Choroid plexus epithelial cell (primary cell): ENCODE measurements at regions not wholly inside any gene's neighbourhood (a gene's known extent, or its start where the extent isn't known, plus 50 kb on each side); places are given as distances from the start of the nearest gene placed in this dataset.
A peak's percentile ranks its signal among the peaks of the same experiment; 100 is the strongest.

Source experiments
- DNase-seq: peaks from one replicate; pipeline ENCODE4 v3.0.0-alpha.2; 2010; ENCODE audit warnings: low read depth
- H3K4me3 ChIP-seq: 2 replicates; pipeline ENCODE4 v1.5.1; 2011; ENCODE audit warnings: low read depth, mild to moderate bottlenecking, control low read depth, low read length, moderate library complexity
- CTCF ChIP-seq: conservative IDR thresholded peaks from 2 replicates; pipeline ENCODE4 v1.5.1; 2011; ENCODE audit warnings: low read depth, mild to moderate bottlenecking, control low read depth, inconsistent platforms, low read length, moderate library complexity

- TF ChIP-seq CTCF = no peak
Measured at GRCh38 chr18:30644158-30644557, 398.4 kb downstream of the DSC3 start.

GRCh38 chr18:30639361-30639760 is 403.2 kb downstream of the DSC3 start:
- H3K4me3 ChIP-seq = no peak overlapping the region
- no peak for DNase-seq
- TF ChIP-seq CTCF = no peak

More at GRCh38 chr18:30644158-30644557, 398.4 kb downstream of the DSC3 start:
- no peak for DNase-seq
- no peak overlapping the region for H3K4me3 ChIP-seq

- no peak for DNase-seq
- no peak for TF ChIP-seq CTCF
- no peak overlapping the region for H3K4me3 ChIP-seq
Measured at GRCh38 chr18:30634249-30634648, 408.3 kb downstream of the DSC3 start.

GRCh38 chr18:30632071-30632698 is 410.4 kb downstream of the DSC3 start:
- H3K4me3 ChIP-seq = no peak overlapping the region
- no peak for DNase-seq
- no peak for TF ChIP-seq CTCF

GRCh38 chr18:30625961-30626360 is 416.6 kb downstream of the DSC3 start:
- DNase-seq = no peak
- no peak for TF ChIP-seq CTCF
- no peak overlapping the region for H3K4me3 ChIP-seq

- H3K4me3 ChIP-seq = no peak overlapping the region
- DNase-seq = peak; percentile 1
- no peak for TF ChIP-seq CTCF
Measured at GRCh38 chr18:30623401-30624065, 419.0 kb downstream of the DSC3 start.

- no peak for TF ChIP-seq CTCF
Measured at GRCh38 chr18:30622635-30623034, 419.9 kb downstream of the DSC3 start.

More at GRCh38 chr18:30622635-30623034, 419.9 kb downstream of the DSC3 start:
- no peak for DNase-seq
- H3K4me3 ChIP-seq = no peak overlapping the region
